ENCODE measurements at regions not wholly inside any gene's neighbourhood (a gene's known extent, or its start where the extent isn't known, plus 50 kb on each side); places are given as distances from the start of the nearest gene placed in this dataset.

DNA sequence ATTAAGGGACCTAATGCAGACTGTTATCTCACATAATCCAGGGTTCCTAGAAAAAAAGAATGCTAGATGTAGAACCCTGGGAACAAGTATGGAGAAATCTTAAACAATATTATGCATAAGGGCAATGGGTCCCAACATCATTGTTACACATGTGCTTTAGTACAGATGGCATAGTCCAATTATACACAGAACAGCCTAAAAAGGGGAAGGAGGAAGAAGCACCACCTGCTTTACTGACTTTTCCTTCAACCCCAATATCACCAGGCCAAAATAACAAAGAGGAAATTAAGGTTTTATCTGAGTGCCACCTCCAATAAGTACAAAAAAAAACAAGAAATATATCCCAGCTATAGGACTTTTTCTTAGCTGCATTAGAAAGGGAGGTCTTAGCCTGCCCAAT lies 211.9 kb downstream of the RPS4Y2 start:
- no peak overlapping the region for H3K4me3 ChIP-seq
- no peaks in the 10 kb centered on the region for H3K27me3 ChIP-seq
- no peak for ATAC-seq
- H3K4me1 ChIP-seq = no peaks in the 10 kb centered on the region
- no peaks in the 10 kb centered on the region for H3K9me3 ChIP-seq
- TF ChIP-seq EP300 (IDR thresholded peaks at IDR 0.05) (no peak), POLR2A (IDR thresholded peaks at IDR 0.05) (no peak), POLR2AphosphoS5 (IDR thresholded peaks at IDR 0.05) (no peak)
- TF ChIP-seq, protein P1, sequence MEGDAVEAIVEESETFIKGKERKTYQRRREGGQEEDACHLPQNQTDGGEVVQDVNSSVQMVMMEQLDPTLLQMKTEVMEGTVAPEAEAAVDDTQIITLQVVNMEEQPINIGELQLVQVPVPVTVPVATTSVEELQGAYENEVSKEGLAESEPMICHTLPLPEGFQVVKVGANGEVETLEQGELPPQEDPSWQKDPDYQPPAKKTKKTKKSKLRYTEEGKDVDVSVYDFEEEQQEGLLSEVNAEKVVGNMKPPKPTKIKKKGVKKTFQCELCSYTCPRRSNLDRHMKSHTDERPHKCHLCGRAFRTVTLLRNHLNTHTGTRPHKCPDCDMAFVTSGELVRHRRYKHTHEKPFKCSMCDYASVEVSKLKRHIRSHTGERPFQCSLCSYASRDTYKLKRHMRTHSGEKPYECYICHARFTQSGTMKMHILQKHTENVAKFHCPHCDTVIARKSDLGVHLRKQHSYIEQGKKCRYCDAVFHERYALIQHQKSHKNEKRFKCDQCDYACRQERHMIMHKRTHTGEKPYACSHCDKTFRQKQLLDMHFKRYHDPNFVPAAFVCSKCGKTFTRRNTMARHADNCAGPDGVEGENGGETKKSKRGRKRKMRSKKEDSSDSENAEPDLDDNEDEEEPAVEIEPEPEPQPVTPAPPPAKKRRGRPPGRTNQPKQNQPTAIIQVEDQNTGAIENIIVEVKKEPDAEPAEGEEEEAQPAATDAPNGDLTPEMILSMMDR (IDR thresholded peaks at IDR 0.05) = no peak
- no peaks in the 10 kb centered on the region for H3K36me3 ChIP-seq
- no peak overlapping the region for H3K27ac ChIP-seq

DNA sequence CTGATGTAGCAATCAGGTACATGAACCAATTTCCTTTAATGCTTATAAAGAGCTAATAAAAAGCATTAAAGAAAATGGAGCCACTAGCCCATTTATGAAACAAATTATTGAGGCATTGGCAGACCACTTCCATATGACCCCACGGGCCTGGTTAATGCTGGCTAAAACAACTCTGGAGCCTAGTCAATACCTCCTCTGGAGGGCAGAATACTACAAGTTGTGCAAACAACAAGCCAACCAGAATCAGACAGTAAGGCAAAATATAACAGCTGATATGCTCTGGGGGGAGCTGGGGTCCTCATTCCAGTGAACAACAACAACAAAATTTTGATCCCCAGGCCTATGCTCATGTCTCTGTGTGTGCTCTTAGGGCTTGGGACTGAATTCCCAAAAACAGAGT lies 212.3 kb downstream of the RPS4Y2 start:
- ATAC-seq = no peak
- TF ChIP-seq POLR2A (IDR thresholded peaks at IDR 0.05) (no peak), EP300 (IDR thresholded peaks at IDR 0.05) (no peak)
- TF ChIP-seq, protein P1 (IDR thresholded peaks at IDR 0.05) = no peak
- H3K4me1 ChIP-seq = no peaks in the 10 kb centered on the region
- H3K27me3 ChIP-seq = no peaks in the 10 kb centered on the region
- H3K36me3 ChIP-seq = no peaks in the 10 kb centered on the region
- WGBS, 2 donors (ENCODE audit: low coverage in 1 of 2) = 29% methylated on average over 1 of the region's 1 CpG; no CpG with 5 or more reads in 1 of the 2 donors
- H3K27ac ChIP-seq = no peak overlapping the region
- H3K9me3 ChIP-seq = no peaks in the 10 kb centered on the region
- no peak overlapping the region for H3K4me3 ChIP-seq

DNA sequence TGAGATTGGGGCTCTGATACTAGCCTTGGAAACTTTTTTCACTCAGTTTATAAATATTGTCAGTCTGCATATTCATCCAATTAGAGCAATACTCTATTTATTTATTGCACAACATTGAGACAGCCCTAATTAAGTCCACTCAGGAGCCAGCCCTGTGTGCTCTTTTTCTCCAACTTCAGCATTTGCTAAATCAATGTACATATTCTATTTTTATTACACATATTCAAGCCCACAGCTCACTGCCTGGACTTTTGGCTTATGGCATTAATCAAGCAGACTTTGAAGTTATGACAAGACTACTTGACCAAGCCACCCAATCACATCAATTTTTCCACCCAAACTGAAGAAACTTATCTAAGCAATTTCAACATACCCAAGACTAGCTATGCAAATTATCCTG lies 215.5 kb downstream of the RPS4Y2 start:
- Histone ChIP-seq H3K4me1 (no peaks in the 10 kb centered on the region), H3K36me3 (no peaks in the 10 kb centered on the region), H3K27ac (no peak overlapping the region), H3K9me3 (no peaks in the 10 kb centered on the region), H3K27me3 (no peaks in the 10 kb centered on the region), H3K4me3 (no peak overlapping the region)
- no peak for ATAC-seq
- TF ChIP-seq, protein P1 (IDR thresholded peaks at IDR 0.05) = no peak
- TF ChIP-seq EP300 (IDR thresholded peaks at IDR 0.05) (no peak), POLR2AphosphoS5 (IDR thresholded peaks at IDR 0.05) (no peak), POLR2A (IDR thresholded peaks at IDR 0.05) (no peak)

DNA sequence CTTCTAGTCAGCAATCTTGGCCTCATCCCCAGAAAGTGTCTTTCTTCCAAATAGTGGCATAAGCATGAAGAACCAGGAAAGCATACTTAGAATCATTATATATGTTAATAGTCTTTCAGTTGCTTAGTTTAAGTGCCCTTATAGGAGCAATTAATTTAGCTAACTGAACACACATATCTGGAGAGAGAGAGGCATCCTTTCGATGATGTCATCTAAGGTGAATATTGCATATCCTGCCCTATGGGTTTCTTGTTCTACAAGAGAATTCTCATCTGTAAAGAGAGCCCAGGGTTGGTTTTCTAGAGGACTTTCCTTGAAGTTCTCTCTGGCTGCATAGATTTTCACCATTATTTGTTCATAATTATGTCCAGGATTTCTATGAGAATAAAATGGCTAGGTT lies 230.1 kb downstream of the RPS4Y2 start:
- H3K36me3 ChIP-seq = no peaks in the 10 kb centered on the region
- WGBS, 2 donors (ENCODE audit: low coverage in 1 of 2) = no CpG with 5 or more reads among the region's 1 CpG
- no peaks in the 10 kb centered on the region for H3K9me3 ChIP-seq
- no peak for TF ChIP-seq POLR2AphosphoS5 (IDR thresholded peaks at IDR 0.05)
- TF ChIP-seq, protein P1 (IDR thresholded peaks at IDR 0.05) = no peak
- TF ChIP-seq POLR2A (IDR thresholded peaks at IDR 0.05) = no peak
- TF ChIP-seq EP300 (IDR thresholded peaks at IDR 0.05) = no peak
- H3K27me3 ChIP-seq = no peaks in the 10 kb centered on the region
- H3K4me1 ChIP-seq = no peaks in the 10 kb centered on the region
- no peak for ATAC-seq
- no peak overlapping the region for H3K27ac ChIP-seq
- no peak overlapping the region for H3K4me3 ChIP-seq

DNA sequence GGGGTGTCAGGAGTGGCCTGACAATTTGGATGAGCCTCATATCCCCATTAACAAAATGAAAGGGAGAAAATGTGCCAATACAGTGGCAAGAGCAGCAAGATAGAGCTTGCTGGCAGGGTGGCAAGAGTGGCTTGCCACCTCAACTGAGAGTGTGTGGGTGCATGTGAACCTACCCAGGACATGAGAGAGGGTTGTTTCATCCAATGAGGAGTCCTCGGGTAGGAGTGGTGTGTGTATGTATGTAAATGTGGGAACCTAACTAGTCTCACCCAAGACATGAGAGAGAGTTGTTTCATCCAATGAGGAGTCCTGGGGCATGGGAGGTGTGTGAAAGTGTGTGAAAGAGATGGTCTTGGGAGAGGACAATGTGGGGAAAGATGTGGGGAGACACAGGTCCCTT lies 234.2 kb downstream of the RPS4Y2 start:
- no peaks in the 10 kb centered on the region for H3K27me3 ChIP-seq
- no peak overlapping the region for H3K4me3 ChIP-seq
- no peaks in the 10 kb centered on the region for H3K36me3 ChIP-seq
- 80% methylated on average over 1 of the region's 1 CpG; no CpG with 5 or more reads in 1 of the 2 donors for WGBS, 2 donors (ENCODE audit: low coverage in 1 of 2)
- H3K27ac ChIP-seq = no peak overlapping the region
- H3K9me3 ChIP-seq = no peaks in the 10 kb centered on the region
- TF ChIP-seq POLR2A (IDR thresholded peaks at IDR 0.05) = no peak
- no peaks in the 10 kb centered on the region for H3K4me1 ChIP-seq
- ATAC-seq = no peak
